ENCODE measurements at regions not wholly inside any gene's neighbourhood (a gene's known extent, or its start where the extent isn't known, plus 50 kb on each side); places are given as distances from the start of the nearest gene placed in this dataset.

DNA sequence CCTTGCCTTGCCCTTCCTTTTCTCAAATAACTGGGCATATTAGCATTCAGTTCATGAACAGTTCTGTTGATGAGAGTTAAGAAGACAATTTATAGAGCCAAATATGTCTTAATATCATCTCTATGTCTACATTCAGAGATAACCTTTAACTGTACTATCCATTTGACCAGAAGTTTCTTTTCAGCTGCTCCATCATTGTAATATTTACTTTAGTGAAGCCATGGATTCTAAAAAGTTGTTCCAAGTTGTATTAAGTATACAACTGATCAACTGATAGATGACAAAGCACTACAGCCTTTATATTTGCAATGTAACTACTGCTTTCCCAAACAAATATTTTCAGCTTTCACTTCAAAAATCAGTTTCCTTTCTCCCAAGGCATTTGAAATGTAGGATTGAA is 1252.7 kb downstream of the EPHA7 start:
- H3K9me3 ChIP-seq (ENCODE audit: control insufficient read depth in 4 of 4, low read length in 3 of 4) = no peaks in the 10 kb centered on the region
- H3K9ac ChIP-seq (ENCODE audit: low read depth in 1 of 2, low read length in 2 of 2) = no peak overlapping the region
- TF ChIP-seq RAD21 (IDR thresholded peaks at IDR 0.05) (no peak), FOXA1 (IDR thresholded peaks at IDR 0.05) (no peak), HNF4A (conservative IDR thresholded peaks at IDR 0.05) (no peak), RXRA (IDR thresholded peaks at IDR 0.05) (no peak), JUND (IDR thresholded peaks at IDR 0.05) (no peak)
- TF ChIP-seq, protein P1, sequence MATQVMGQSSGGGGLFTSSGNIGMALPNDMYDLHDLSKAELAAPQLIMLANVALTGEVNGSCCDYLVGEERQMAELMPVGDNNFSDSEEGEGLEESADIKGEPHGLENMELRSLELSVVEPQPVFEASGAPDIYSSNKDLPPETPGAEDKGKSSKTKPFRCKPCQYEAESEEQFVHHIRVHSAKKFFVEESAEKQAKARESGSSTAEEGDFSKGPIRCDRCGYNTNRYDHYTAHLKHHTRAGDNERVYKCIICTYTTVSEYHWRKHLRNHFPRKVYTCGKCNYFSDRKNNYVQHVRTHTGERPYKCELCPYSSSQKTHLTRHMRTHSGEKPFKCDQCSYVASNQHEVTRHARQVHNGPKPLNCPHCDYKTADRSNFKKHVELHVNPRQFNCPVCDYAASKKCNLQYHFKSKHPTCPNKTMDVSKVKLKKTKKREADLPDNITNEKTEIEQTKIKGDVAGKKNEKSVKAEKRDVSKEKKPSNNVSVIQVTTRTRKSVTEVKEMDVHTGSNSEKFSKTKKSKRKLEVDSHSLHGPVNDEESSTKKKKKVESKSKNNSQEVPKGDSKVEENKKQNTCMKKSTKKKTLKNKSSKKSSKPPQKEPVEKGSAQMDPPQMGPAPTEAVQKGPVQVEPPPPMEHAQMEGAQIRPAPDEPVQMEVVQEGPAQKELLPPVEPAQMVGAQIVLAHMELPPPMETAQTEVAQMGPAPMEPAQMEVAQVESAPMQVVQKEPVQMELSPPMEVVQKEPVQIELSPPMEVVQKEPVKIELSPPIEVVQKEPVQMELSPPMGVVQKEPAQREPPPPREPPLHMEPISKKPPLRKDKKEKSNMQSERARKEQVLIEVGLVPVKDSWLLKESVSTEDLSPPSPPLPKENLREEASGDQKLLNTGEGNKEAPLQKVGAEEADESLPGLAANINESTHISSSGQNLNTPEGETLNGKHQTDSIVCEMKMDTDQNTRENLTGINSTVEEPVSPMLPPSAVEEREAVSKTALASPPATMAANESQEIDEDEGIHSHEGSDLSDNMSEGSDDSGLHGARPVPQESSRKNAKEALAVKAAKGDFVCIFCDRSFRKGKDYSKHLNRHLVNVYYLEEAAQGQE (IDR thresholded peaks at IDR 0.05) = no peak
- H3K36me3 ChIP-seq (ENCODE audit: control insufficient read depth in 4 of 4, insufficient read depth in 3 of 4, low read depth in 1 of 4, low read length in 3 of 4) = no peaks in the 10 kb centered on the region
- no peak overlapping the region for H3K27ac ChIP-seq (ENCODE audit: low read depth in 1 of 2, low read length in 2 of 2)
- H3K27me3 ChIP-seq (ENCODE audit: control insufficient read depth in 4 of 4, insufficient read depth in 4 of 4, low read length in 3 of 4) = no peaks in the 10 kb centered on the region
- H3K4me3 ChIP-seq (ENCODE audit: low read depth in 1 of 3, low read length in 3 of 3) = no peak overlapping the region
- DNase-seq (ENCODE audit: low spot score) = no peak
- H3K4me1 ChIP-seq (ENCODE audit: control insufficient read depth in 4 of 4, insufficient read depth in 4 of 4, low read length in 3 of 4) = no peaks in the 10 kb centered on the region

DNA sequence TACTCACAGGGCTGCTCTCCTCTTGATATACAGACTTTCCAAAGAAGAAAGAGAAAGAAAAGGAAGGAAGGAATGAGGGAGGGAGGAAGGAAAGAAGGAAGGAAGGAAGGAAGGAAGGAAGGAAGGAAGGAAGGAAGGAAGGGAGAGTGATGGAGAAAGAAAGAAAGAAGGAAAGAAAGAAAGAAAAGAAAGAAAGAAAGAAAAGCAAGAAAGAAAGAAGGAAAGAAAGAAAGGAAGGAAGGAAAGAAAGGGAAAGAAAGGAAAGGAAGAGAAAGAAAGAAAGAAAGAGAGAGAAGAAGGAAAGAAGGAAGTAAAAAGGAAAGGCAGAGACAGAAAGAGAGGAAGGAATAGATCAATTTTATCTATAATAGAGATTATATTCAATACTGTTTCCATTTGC is 1257.4 kb downstream of the EPHA7 start:
- Histone ChIP-seq H3K9me3 (ENCODE audit: control insufficient read depth in 4 of 4, low read length in 3 of 4) (no peaks in the 10 kb centered on the region), H3K4me1 (ENCODE audit: control insufficient read depth in 4 of 4, insufficient read depth in 4 of 4, low read length in 3 of 4) (no peaks in the 10 kb centered on the region), H3K27ac (ENCODE audit: low read depth in 1 of 2, low read length in 2 of 2) (no peak overlapping the region), H3K9ac (ENCODE audit: low read depth in 1 of 2, low read length in 2 of 2) (no peak overlapping the region), H3K4me3 (ENCODE audit: low read depth in 1 of 3, low read length in 3 of 3) (no peak overlapping the region), H3K36me3 (ENCODE audit: control insufficient read depth in 4 of 4, insufficient read depth in 3 of 4, low read depth in 1 of 4, low read length in 3 of 4) (no peaks in the 10 kb centered on the region), H3K27me3 (ENCODE audit: control insufficient read depth in 4 of 4, insufficient read depth in 4 of 4, low read length in 3 of 4) (no peaks in the 10 kb centered on the region)
- DNase-seq (ENCODE audit: low spot score) = no peak
- TF ChIP-seq, protein P1 (IDR thresholded peaks at IDR 0.05) = no peak
- no peak for TF ChIP-seq NR2F2 (IDR thresholded peaks at IDR 0.05)
- TF ChIP-seq GABPA (IDR thresholded peaks at IDR 0.05 in 1 of 2, conservative IDR thresholded peaks at IDR 0.05 in 1 of 2) = no peak
- TF ChIP-seq RXRA (IDR thresholded peaks at IDR 0.05) = no peak
- TF ChIP-seq YY1 (IDR thresholded peaks at IDR 0.05) = no peak
- TF ChIP-seq, protein P2, sequence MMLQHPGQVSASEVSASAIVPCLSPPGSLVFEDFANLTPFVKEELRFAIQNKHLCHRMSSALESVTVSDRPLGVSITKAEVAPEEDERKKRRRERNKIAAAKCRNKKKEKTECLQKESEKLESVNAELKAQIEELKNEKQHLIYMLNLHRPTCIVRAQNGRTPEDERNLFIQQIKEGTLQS (IDR thresholded peaks at IDR 0.05) = no peak
- TF ChIP-seq CTCF (IDR thresholded peaks at IDR 0.05; ENCODE audit: low read depth, low read length, missing input control) = no peak

All from liver (tissue), 7 donors.